Duodenal mucosa (tissue), 2 donors: ENCODE measurements at regions not wholly inside any gene's neighbourhood (a gene's known extent, or its start where the extent isn't known, plus 50 kb on each side); places are given as distances from the start of the nearest gene placed in this dataset.

Experiments
- H3K27ac ChIP-seq: one replicate; pipeline ENCODE4 v1.7.0; 2013; ENCODE audit warnings: low read depth, low read length
- H3K27me3 ChIP-seq, 2 donors: one replicate each; pipeline ENCODE4 v1.7.0; 2013; ENCODE audit warnings: low read length in 2 of 2, control low read depth in 1 of 2; ENCODE audit not compliant: insufficient read depth in 2 of 2, control insufficient read depth in 1 of 2
- H3K36me3 ChIP-seq, 2 donors: one replicate each; pipeline ENCODE4 v1.7.0; 2013; ENCODE audit warnings: low read length in 2 of 2, control low read depth in 1 of 2; ENCODE audit not compliant: insufficient read depth in 2 of 2, control insufficient read depth in 1 of 2
- H3K4me1 ChIP-seq, 2 donors: one replicate each; pipeline ENCODE4 v1.7.0; 2013; ENCODE audit warnings: low read length in 2 of 2, control low read depth in 1 of 2; ENCODE audit not compliant: insufficient read depth in 2 of 2, control insufficient read depth in 1 of 2
- H3K4me3 ChIP-seq, 2 donors: one replicate each; pipeline ENCODE4 v1.7.0; 2013; ENCODE audit warnings: low read length in 2 of 2, low read depth in 1 of 2
- H3K9ac ChIP-seq, 2 donors: one replicate each; pipeline ENCODE4 v1.7.0; 2013; ENCODE audit warnings: low read length in 2 of 2, low read depth in 1 of 2
- H3K9me3 ChIP-seq, 2 donors: one replicate each; pipeline ENCODE4 v1.7.0; 2013; ENCODE audit warnings: low read length in 2 of 2, control low read depth in 1 of 2; ENCODE audit not compliant: control insufficient read depth in 1 of 2

DNA sequence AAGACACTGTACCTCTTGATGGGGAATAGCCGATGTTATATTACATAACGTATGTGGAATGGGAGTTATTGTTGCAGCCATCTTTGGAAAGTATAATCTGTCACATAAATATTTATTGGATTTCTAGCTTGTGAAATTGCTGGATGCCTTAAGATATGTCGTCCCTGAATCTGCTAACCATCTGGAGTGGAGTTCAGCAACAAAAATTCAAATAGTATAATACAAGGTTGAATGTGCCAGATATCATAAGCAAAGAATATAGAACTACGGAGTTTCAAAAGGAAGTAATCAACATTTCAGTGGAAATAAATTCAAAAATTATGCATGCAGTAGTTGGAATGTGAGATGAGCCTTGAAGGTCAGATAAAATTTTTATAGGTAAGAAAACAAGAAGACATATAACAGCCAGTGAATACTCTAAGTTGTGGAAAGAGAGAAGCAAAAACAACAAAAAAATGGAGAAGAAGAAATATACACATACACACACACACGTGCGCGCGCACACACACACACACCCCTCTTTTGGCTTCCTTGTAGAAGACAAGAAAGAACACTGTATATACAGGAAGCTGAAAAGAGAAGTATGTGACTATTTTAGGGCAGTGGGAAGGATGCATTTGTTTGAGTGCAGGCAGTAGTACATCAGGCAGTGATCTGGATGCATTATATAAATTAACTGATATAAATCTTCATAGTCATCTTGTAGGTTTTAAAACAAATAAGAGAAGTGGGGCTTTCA, 516.7 kb downstream of the KCNT2 start:
- no peak overlapping the region for H3K27ac ChIP-seq
- no peaks in the 10 kb centered on the region for H3K4me1 ChIP-seq
- no peak overlapping the region for H3K4me3 ChIP-seq
- H3K36me3 ChIP-seq: no peaks in the 10 kb centered on the region
- no peaks in the 10 kb centered on the region for H3K9me3 ChIP-seq
- no peaks in the 10 kb centered on the region for H3K27me3 ChIP-seq
- H3K9ac ChIP-seq: no peak overlapping the region

DNA sequence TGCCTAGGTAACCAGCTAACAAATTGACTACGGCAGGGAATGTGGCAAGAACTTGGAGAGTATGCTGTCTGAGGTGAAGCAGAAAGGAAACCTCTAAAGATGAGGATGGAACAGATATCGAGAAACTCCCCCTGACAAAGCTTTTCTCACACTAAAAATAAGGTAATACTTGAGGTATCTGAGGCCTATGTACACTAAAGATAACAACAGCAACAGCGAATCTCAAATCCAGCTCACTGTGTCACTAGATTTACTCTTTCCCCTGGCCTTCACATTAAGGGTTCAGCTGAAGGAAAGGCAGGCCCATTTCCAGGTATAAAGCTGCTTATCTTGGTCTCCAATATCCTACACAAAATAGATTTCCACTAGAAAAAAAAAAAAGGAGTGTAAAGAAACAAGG, 518.0 kb downstream of the KCNT2 start:
- Histone ChIP-seq H3K4me1 (no peaks in the 10 kb centered on the region), H3K4me3 (no peak overlapping the region), H3K27ac (no peak overlapping the region), H3K9ac (no peak overlapping the region), H3K27me3 (no peaks in the 10 kb centered on the region), H3K9me3 (no peaks in the 10 kb centered on the region), H3K36me3 (no peaks in the 10 kb centered on the region)

DNA sequence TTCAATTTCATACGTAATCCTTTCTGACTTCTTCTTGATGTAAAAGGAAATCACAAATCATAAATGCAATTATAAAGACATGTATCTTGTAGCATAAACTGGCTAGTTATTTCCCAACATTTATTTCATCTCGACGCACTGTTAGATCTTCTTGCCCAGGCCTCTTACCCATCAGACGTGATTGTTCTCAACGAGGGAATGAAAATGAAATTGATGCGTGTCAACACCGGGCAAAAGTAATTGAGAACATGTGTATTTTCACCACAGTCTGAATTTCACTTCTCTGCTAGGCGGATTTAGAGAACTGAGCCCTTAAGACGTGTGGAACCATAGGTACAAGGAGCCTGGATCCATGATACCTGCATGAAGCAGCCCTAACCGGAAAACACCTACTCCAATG, 519.7 kb downstream of the KCNT2 start:
- Histone ChIP-seq H3K9ac (no peak overlapping the region), H3K27me3 (no peaks in the 10 kb centered on the region), H3K9me3 (no peaks in the 10 kb centered on the region), H3K27ac (no peak overlapping the region), H3K36me3 (no peaks in the 10 kb centered on the region), H3K4me1 (no peaks in the 10 kb centered on the region), H3K4me3 (no peak overlapping the region)

- Histone ChIP-seq H3K9ac (no peak overlapping the region), H3K27ac (no peak overlapping the region), H3K4me1 (no peaks in the 10 kb centered on the region), H3K36me3 (no peaks in the 10 kb centered on the region), H3K9me3 (no peaks in the 10 kb centered on the region), H3K4me3 (no peak overlapping the region), H3K27me3 (no peaks in the 10 kb centered on the region)
Measured at GRCh38 chr1:196078691-196079090, 529.5 kb downstream of the KCNT2 start.

DNA sequence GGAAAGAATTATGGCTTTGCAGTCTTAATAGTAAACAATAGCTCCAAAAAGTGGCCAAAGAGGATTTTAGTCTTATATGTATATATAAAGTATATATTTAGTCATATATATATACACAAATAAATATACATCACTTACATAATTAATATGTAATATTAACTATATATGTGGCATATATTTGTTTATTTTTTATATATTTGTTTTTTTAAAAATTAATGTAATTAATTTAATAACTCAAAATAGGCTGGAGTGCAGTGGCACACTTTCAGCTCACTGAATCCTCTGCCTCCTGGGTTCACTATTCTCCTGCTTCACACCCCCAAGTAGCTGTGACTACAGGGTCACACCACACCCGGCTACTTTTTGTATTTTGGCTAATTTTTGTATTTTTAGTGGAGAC, 532.6 kb downstream of the KCNT2 start:
- H3K27me3 ChIP-seq: no peaks in the 10 kb centered on the region
- H3K36me3 ChIP-seq: no peaks in the 10 kb centered on the region
- H3K9me3 ChIP-seq: no peaks in the 10 kb centered on the region
- no peaks in the 10 kb centered on the region for H3K4me1 ChIP-seq
- H3K27ac ChIP-seq: no peak overlapping the region
- no peak overlapping the region for H3K9ac ChIP-seq
- no peak overlapping the region for H3K4me3 ChIP-seq

DNA sequence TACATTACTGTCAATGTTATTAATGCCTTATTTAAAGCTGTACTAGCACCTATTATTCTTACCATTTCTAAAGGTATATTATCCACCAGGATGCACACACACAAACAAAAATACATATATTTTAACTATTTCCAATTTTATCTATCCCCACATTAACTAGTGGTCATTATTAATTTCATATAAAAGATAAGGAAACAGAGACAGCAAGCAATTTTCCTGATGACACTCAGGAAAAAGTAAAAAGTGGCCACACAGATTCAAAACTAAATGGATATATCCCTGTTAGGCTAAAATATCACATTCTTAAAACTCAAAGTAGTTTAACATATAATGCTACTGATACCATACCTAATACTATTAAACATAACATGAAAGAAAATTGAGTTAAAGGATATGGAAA, 534.1 kb downstream of the KCNT2 start:
- no peak overlapping the region for H3K9ac ChIP-seq
- H3K27ac ChIP-seq: no peak overlapping the region
- no peaks in the 10 kb centered on the region for H3K4me1 ChIP-seq

DNA sequence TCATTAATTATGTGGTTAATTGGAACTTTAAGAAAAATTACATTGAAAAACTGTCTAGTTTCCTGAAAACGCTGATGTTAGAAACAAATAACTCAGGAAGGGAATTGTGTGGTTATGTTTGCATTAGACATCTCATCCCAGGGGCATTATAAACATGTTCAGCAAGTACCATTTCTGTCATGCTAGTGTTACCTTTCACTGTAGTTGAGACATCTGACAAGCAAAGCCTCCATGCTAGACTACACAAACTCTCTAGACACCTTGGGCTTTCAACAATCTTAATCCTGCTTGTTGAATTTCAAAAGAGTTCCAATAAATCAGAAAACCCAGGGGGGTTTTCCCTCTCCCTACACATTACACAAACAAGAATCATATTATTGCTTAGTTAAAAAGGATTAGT, 536.8 kb downstream of the KCNT2 start:
- Histone ChIP-seq H3K4me3 (no peak overlapping the region), H3K27ac (no peak overlapping the region), H3K27me3 (no peaks in the 10 kb centered on the region)

More for the DNA sequence above, 534.1 kb downstream of the KCNT2 start:
- Histone ChIP-seq H3K36me3 (no peaks in the 10 kb centered on the region), H3K9me3 (no peaks in the 10 kb centered on the region), H3K4me3 (no peak overlapping the region), H3K27me3 (no peaks in the 10 kb centered on the region)

GRCh38 chr1:196070940-196071339, 537.3 kb downstream of the KCNT2 start:
- H3K4me1 ChIP-seq: no peaks in the 10 kb centered on the region

More for the DNA sequence above, 536.8 kb downstream of the KCNT2 start:
- H3K36me3 ChIP-seq: no peaks in the 10 kb centered on the region
- no peaks in the 10 kb centered on the region for H3K9me3 ChIP-seq
- H3K4me1 ChIP-seq: no peaks in the 10 kb centered on the region
- no peak overlapping the region for H3K9ac ChIP-seq

GRCh38 chr1:196063952-196064351, 544.3 kb downstream of the KCNT2 start:
- Histone ChIP-seq H3K27me3 (no peaks in the 10 kb centered on the region), H3K9ac (no peak overlapping the region), H3K36me3 (no peaks in the 10 kb centered on the region), H3K9me3 (no peaks in the 10 kb centered on the region), H3K4me1 (no peaks in the 10 kb centered on the region), H3K4me3 (no peak overlapping the region), H3K27ac (no peak overlapping the region)

More at GRCh38 chr1:196070940-196071339, 537.3 kb downstream of the KCNT2 start:
- H3K9ac ChIP-seq: no peak overlapping the region
- H3K27me3 ChIP-seq: no peaks in the 10 kb centered on the region
- H3K36me3 ChIP-seq: no peaks in the 10 kb centered on the region
- H3K4me3 ChIP-seq: no peak overlapping the region
- no peaks in the 10 kb centered on the region for H3K9me3 ChIP-seq
- no peak overlapping the region for H3K27ac ChIP-seq

DNA sequence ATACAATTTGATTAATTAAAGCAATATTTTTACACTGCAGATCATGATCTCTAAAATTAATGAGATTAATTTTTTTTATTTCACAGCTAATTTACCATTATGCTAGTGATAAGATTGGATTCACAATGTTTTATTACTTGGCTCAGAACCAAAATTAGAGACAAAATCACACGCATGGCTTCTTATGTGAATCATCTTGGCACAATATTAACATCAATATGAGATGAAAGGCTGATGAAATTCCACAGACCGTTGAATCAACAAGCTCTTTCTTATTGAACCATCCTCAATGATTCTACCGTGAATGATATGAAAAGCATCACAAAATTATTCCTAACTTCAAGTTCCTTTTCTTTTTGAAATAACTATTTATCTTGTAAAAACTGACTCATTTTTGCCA, 544.9 kb downstream of the KCNT2 start:
- no peaks in the 10 kb centered on the region for H3K9me3 ChIP-seq
- no peak overlapping the region for H3K27ac ChIP-seq
- no peak overlapping the region for H3K4me3 ChIP-seq
- H3K9ac ChIP-seq: no peak overlapping the region
- H3K4me1 ChIP-seq: no peaks in the 10 kb centered on the region
- no peaks in the 10 kb centered on the region for H3K27me3 ChIP-seq
- H3K36me3 ChIP-seq: no peaks in the 10 kb centered on the region
